GM23248 (cell line): ENCODE measurements at regions not wholly inside any gene's neighbourhood (a gene's known extent, or its start where the extent isn't known, plus 50 kb on each side); places are given as distances from the start of the nearest gene placed in this dataset.

Experiments
- DNase-seq: peaks from one replicate; pipeline ENCODE4 v3.0.0-alpha.2; 2015
- H2AFZ ChIP-seq: fragments of 200-600 bp; sonication (generic); 2 replicates; pipeline ENCODE4 v1.6.1; 2016; ENCODE audit warnings: antibody characterized with exemption
- H3F3A ChIP-seq: fragments of 200-600 bp; sonication (generic); 2 replicates; pipeline ENCODE4 v1.6.1; 2016; ENCODE audit warnings: mild to moderate bottlenecking, antibody characterized with exemption, mixed run types; ENCODE audit not compliant: insufficient read depth
- H3K27ac ChIP-seq: fragments of 200-600 bp; sonication (generic); 2 replicates; pipeline ENCODE4 v1.5.1; 2016; ENCODE audit warnings: mild to moderate bottlenecking
- H3K27me3 ChIP-seq: fragments of 200-600 bp; sonication (generic); replicated peaks from 2 replicates; pipeline ENCODE4 v1.6.1; 2016; ENCODE audit warnings: mild to moderate bottlenecking; ENCODE audit not compliant: insufficient read depth
- H3K36me3 ChIP-seq: fragments of 200-600 bp; sonication (generic); 2 replicates; pipeline ENCODE4 v1.6.1; 2016; ENCODE audit warnings: low read depth, mild to moderate bottlenecking
- H3K4me1 ChIP-seq: fragments of 200-600 bp; sonication (generic); 2 replicates; pipeline ENCODE4 v1.6.1; 2016; ENCODE audit warnings: mild to moderate bottlenecking; ENCODE audit not compliant: insufficient read depth
- H3K4me2 ChIP-seq: fragments of 200-600 bp; sonication (generic); one replicate; pipeline ENCODE4 v1.6.1; 2016; ENCODE audit warnings: mild to moderate bottlenecking; ENCODE audit not compliant: unreplicated experiment
- H3K4me3 ChIP-seq: fragments of 200-600 bp; sonication (generic); 2 replicates; pipeline ENCODE4 v1.5.1; 2016; ENCODE audit warnings: mild to moderate bottlenecking
- H3K79me2 ChIP-seq: fragments of 200-600 bp; sonication (generic); 2 replicates; pipeline ENCODE4 v1.6.1; 2016; ENCODE audit warnings: mild to moderate bottlenecking; ENCODE audit not compliant: insufficient read depth
- H3K9ac ChIP-seq: fragments of 200-600 bp; sonication (generic); 2 replicates; pipeline ENCODE4 v1.6.1; 2016; ENCODE audit warnings: mild to moderate bottlenecking
- H3K9me2 ChIP-seq: fragments of 200-600 bp; sonication (generic); 2 replicates; pipeline ENCODE4 v1.6.1; 2016; ENCODE audit warnings: mixed run types, mild to moderate bottlenecking, moderate library complexity; ENCODE audit not compliant: insufficient read depth
- H3K9me3 ChIP-seq: fragments of 200-600 bp; sonication (generic); one replicate; pipeline ENCODE4 v1.6.1; 2017; ENCODE audit warnings: low read depth
- H4K20me1 ChIP-seq: fragments of 200-600 bp; sonication (generic); 2 replicates; pipeline ENCODE4 v1.6.0; 2016; ENCODE audit not compliant: insufficient read depth
- EZH2 ChIP-seq: fragments of 200-600 bp; sonication (generic); IDR thresholded peaks from 2 replicates; pipeline ENCODE4 v1.6.1; 2018; ENCODE audit warnings: antibody characterized with exemption, mild to moderate bottlenecking; ENCODE audit not compliant: insufficient read depth, poor library complexity, severe bottlenecking
- EZH2phosphoT487 ChIP-seq: fragments of 200-600 bp; sonication (generic); IDR thresholded peaks from 2 replicates; pipeline ENCODE4 v1.6.1; 2018; ENCODE audit warnings: antibody characterized with exemption, moderate library complexity, mild to moderate bottlenecking, low read depth; ENCODE audit not compliant: insufficient read depth
- WGBS, 2 experiments: methylation state at CpG; one replicate each; pipeline ENCODE4 v1.1.6; 2015 to 2017; ENCODE audit warnings: low lambda C conversion rate in 2 of 2, low coverage in 1 of 2; ENCODE audit errors: missing lambda C conversion rate in 2 of 2; 5-methylcytosine and 5-hydroxymethylcytosine counted together
- in situ Hi-C: fragments of 300-500 bp; cut with MboI; formaldehyde crosslinking; loops from 2 replicates; pipeline ENCODE4 v1.15.0; 2020

DNA sequence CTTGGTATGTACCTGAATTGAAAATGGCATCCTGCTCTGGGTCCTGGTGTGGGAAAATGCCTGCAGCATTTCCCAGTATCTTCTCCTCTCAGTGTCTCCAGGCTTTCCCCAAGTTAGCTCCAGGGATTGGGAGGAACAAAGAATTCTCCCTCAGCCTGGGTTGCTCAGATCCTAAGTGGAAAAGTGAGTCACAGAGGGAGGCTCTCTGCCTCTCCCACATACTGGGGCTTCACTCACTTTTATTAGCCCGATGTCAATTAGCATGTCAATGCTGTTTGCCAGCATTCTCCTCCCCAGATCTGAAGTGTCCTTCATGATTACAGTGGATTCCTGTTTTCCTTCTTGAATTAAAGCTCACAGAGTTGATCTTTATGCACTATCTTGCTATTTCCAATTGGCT is 655.0 kb downstream of the EPHA3 start:
- Histone ChIP-seq H3K4me1 (no peaks in the 10 kb centered on the region), H3K9me2 (no peaks in the 10 kb centered on the region), H3K4me2 (no peak overlapping the region), H3K27ac (no peak overlapping the region), H3K4me3 (no peak overlapping the region), H3K27me3 (no peaks in the 10 kb centered on the region), H3F3A (no peaks in the 10 kb centered on the region), H2AFZ (no peak overlapping the region), H3K79me2 (no peaks in the 10 kb centered on the region), H4K20me1 (no peaks in the 10 kb centered on the region), H3K36me3 (no peaks in the 10 kb centered on the region), H3K9me3 (no peaks in the 10 kb centered on the region), H3K9ac (no peak overlapping the region)
- in situ Hi-C loops, result no loop called here
- no peak for DNase-seq
- WGBS, 2 experiments, result 0 to 3% methylated on average over 1 of the region's 1 CpG
- TF ChIP-seq EZH2, result no peak
- TF ChIP-seq EZH2phosphoT487, result no peak

DNA sequence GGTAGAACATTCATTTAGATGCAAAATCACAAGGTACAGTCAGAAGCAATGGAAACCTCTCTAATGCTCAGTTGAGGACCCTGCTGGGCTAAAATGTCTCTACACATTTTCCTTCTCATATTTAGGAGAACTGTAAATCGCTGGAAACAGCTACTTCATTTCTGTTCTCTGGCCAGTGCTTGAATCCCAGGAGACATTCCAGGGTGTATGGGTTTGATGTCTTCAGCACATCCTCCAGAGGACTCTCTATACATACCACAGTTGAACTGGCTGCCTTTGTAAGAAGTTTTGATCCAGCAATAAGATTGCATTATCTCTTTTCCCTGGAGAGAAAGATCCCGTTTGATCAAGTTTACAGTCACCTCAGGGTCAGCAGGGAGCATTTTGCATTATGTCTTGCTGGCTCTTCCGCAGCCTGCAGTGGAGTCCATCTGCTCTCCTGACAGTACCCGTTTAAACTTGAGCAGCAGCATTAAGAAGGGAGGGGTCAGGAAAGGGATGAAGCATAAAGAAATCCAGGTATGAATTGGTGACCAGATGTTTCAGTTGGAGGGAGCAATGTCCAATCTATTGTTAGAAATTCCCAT is 676.0 kb downstream of the EPHA3 start:
- Histone ChIP-seq H3K27me3 (no peaks in the 10 kb centered on the region), H2AFZ (no peak overlapping the region), H3K36me3 (no peaks in the 10 kb centered on the region), H3K9me2 (no peaks in the 10 kb centered on the region), H3K27ac (no peak overlapping the region), H3K4me2 (no peak overlapping the region), H3K9me3 (no peaks in the 10 kb centered on the region), H4K20me1 (no peaks in the 10 kb centered on the region), H3K4me1 (no peaks in the 10 kb centered on the region), H3K9ac (no peak overlapping the region), H3K4me3 (no peak overlapping the region), H3K79me2 (no peaks in the 10 kb centered on the region), H3F3A (no peaks in the 10 kb centered on the region)
- DNase-seq, result no peak
- TF ChIP-seq EZH2, result no peak
- no peak for TF ChIP-seq EZH2phosphoT487
- 11 to 16% methylated on average over 4 of the region's 4 CpGs for WGBS, 2 experiments
- in situ Hi-C loops, result no loop called here

DNA sequence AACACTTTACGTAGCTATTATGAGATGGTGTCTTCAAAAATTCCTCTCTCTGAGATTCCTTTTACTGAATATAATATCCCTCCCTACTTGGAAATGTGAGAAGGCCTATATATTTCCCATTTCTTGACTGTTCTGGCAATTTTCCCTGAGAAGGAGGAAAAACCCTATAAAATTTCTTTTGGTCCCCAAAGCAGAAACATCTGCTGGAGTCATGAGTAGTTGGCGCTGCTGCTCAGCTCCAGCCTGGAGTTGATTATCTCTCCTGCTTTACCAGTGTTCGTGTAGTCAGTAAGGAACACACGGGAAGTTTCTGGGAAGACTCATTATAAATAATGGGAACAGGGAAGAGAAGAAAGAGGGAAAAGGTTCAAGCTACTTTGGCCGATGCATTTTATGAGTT is 680.1 kb downstream of the EPHA3 start:
- DNase-seq, result no peak
- Histone ChIP-seq H2AFZ (no peak overlapping the region), H3K4me3 (no peak overlapping the region), H4K20me1 (no peaks in the 10 kb centered on the region), H3K9me3 (no peaks in the 10 kb centered on the region), H3K4me2 (no peak overlapping the region), H3K27me3 (no peaks in the 10 kb centered on the region), H3K4me1 (no peaks in the 10 kb centered on the region), H3K79me2 (no peaks in the 10 kb centered on the region), H3K9ac (no peak overlapping the region), H3K27ac (no peak overlapping the region), H3K9me2 (no peaks in the 10 kb centered on the region), H3K36me3 (no peaks in the 10 kb centered on the region), H3F3A (no peaks in the 10 kb centered on the region)
- 2 to 4% methylated on average over 5 of the region's 5 CpGs for WGBS, 2 experiments
- in situ Hi-C loops, result no loop called here
- TF ChIP-seq EZH2 (no peak), EZH2phosphoT487 (no peak)

DNA sequence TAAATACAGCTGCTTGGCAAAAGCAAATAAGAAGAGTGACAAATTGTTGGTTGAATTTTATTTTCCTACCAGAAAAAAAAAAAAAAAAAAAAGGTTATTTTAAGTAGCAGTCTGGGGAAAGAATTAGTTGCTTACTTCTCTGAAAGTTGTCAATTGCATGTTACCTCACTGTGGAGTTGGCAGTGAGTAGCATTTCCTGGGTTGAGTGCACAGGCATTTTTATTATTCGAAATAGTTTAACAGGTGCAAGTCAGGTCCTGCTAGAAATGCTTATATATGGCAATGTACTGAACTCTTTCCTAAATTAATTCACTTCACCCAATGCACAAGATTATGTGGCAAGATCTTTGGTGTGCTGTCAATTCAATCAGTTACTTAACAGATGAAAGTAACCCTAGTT is 680.6 kb downstream of the EPHA3 start:
- TF ChIP-seq EZH2 (no peak), EZH2phosphoT487 (no peak)
- no peaks in the 10 kb centered on the region for H3K79me2 ChIP-seq
- 0 to 4% methylated on average over 1 of the region's 1 CpG for WGBS, 2 experiments

DNA sequence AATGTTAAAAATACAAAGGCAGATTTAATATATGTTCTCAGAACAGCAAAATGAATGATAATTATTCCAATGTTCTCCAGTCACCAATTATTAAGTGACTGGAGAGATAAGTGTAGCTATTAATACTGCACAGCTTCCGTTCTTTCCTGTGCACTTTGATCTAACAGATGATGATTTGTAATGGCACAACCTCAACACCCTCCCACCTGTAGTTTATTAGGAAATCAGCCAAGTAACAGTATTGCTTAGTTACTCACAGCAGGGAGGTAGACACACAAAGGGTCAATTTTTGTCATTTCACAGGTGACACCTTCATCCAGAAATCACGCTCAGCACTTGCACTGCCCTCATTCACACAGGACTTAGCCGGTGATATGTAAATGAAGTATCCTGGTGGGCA is 688.1 kb downstream of the EPHA3 start:
- WGBS, 2 experiments, result 40 to 41% methylated on average over 3 of the region's 3 CpGs

More for the DNA sequence above, 680.6 kb downstream of the EPHA3 start:
- Histone ChIP-seq H3K9ac (no peak overlapping the region), H3K9me2 (no peaks in the 10 kb centered on the region), H4K20me1 (no peaks in the 10 kb centered on the region), H2AFZ (no peak overlapping the region), H3F3A (no peaks in the 10 kb centered on the region), H3K27me3 (no peaks in the 10 kb centered on the region), H3K36me3 (no peaks in the 10 kb centered on the region), H3K9me3 (no peaks in the 10 kb centered on the region), H3K4me2 (no peak overlapping the region), H3K27ac (no peak overlapping the region), H3K4me1 (no peaks in the 10 kb centered on the region), H3K4me3 (no peak overlapping the region)
- DNase-seq, result no peak
- in situ Hi-C loops, result no loop called here

More for the DNA sequence above, 688.1 kb downstream of the EPHA3 start:
- Histone ChIP-seq H3K27ac (no peak overlapping the region), H2AFZ (no peak overlapping the region), H3K9me3 (no peaks in the 10 kb centered on the region), H3K9me2 (no peaks in the 10 kb centered on the region), H4K20me1 (no peaks in the 10 kb centered on the region), H3K27me3 (no peaks in the 10 kb centered on the region), H3K9ac (no peak overlapping the region), H3K4me1 (no peaks in the 10 kb centered on the region), H3K36me3 (no peaks in the 10 kb centered on the region), H3K4me2 (no peak overlapping the region), H3F3A (no peaks in the 10 kb centered on the region), H3K79me2 (no peaks in the 10 kb centered on the region), H3K4me3 (no peak overlapping the region)
- no peak for TF ChIP-seq EZH2
- TF ChIP-seq EZH2phosphoT487, result no peak
- in situ Hi-C loops, result no loop called here
- DNase-seq, result no peak
